ENCODE measurements at regions not wholly inside any gene's neighbourhood (a gene's known extent, or its start where the extent isn't known, plus 50 kb on each side); places are given as distances from the start of the nearest gene placed in this dataset.
"Not testable (repeated sequence)": the region's sequence is repeated elsewhere in the genome, so short reads cannot be mapped to it uniquely, and the experiment has no call there.

DNA sequence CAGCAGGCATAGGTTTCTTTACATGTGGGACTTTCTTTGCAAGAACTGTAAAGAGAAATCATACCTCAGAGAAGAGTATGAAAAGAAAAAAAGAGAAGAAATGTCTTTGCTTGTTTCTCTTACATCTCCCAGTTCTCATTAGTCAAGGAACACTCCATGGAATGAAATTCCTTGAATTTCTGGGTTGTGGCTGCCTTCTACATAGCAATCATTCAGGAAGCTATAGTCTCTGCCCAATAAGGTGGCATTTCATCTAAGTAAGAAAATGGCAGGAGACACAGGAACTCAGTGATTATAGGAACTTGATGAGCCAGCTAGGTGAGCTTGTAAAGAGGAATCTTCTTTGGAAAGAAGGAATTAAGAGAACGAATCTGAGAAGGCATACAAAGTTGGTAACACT, 197.0 kb upstream of the FKBP1C start:
- H3K36me3 ChIP-seq (ENCODE audit: insufficient read depth, low read length): no peaks in the 10 kb centered on the region
- H3K79me2 ChIP-seq (ENCODE audit: insufficient read depth, low read length): no peaks in the 10 kb centered on the region
- no peaks in the 10 kb centered on the region for H3K4me1 ChIP-seq (ENCODE audit: insufficient read depth, low read length, poor library complexity, severe bottlenecking)
- no peak overlapping the region for H2AFZ ChIP-seq (ENCODE audit: low read length)
- no peaks in the 10 kb centered on the region for H3K9me3 ChIP-seq (ENCODE audit: insufficient read depth, low read depth, low read length)
- H4K20me1 ChIP-seq (ENCODE audit: insufficient read depth, low read length, poor library complexity, severe bottlenecking): no peaks in the 10 kb centered on the region
- no peak overlapping the region for H3K4me2 ChIP-seq (ENCODE audit: low read depth, low read length, poor library complexity, severe bottlenecking)
- H3F3A ChIP-seq (ENCODE audit: low read depth): no peaks in the 10 kb centered on the region
- no peak overlapping the region for H3K9ac ChIP-seq (ENCODE audit: low read depth, low read length, poor library complexity, severe bottlenecking)
- H3K27me3 ChIP-seq (ENCODE audit: insufficient read depth, low read length, poor library complexity, severe bottlenecking): no peaks in the 10 kb centered on the region
- TF ChIP-seq EZH2phosphoT487 (IDR thresholded peaks at IDR 0.05; ENCODE audit: borderline replicate concordance): no peak
- no peak for TF ChIP-seq CTCF (conservative IDR thresholded peaks at IDR 0.05; ENCODE audit: low read length)
- H3K4me3 ChIP-seq (ENCODE audit: low read length, poor library complexity, severe bottlenecking): no peak overlapping the region
- no peaks in the 10 kb centered on the region for H3K9me2 ChIP-seq (replicated peaks; ENCODE audit: low read depth, low read length)

- no peak overlapping the region for H3K4me2 ChIP-seq (ENCODE audit: low read depth, low read length, poor library complexity, severe bottlenecking)
- no peaks in the 10 kb centered on the region for H3K9me3 ChIP-seq (ENCODE audit: insufficient read depth, low read depth, low read length)
- no peaks in the 10 kb centered on the region for H3K9me2 ChIP-seq (replicated peaks; ENCODE audit: low read depth, low read length)
- H3K27me3 ChIP-seq (ENCODE audit: insufficient read depth, low read length, poor library complexity, severe bottlenecking): no peaks in the 10 kb centered on the region
- no peaks in the 10 kb centered on the region for H3K79me2 ChIP-seq (ENCODE audit: insufficient read depth, low read length)
- no peaks in the 10 kb centered on the region for H3F3A ChIP-seq (ENCODE audit: low read depth)
- H4K20me1 ChIP-seq (ENCODE audit: insufficient read depth, low read length, poor library complexity, severe bottlenecking): no peaks in the 10 kb centered on the region
- no peaks in the 10 kb centered on the region for H3K36me3 ChIP-seq (ENCODE audit: insufficient read depth, low read length)
- no peak overlapping the region for H3K4me3 ChIP-seq (ENCODE audit: low read length, poor library complexity, severe bottlenecking)
- no peak overlapping the region for H3K9ac ChIP-seq (ENCODE audit: low read depth, low read length, poor library complexity, severe bottlenecking)
- TF ChIP-seq EZH2phosphoT487 (IDR thresholded peaks at IDR 0.05; ENCODE audit: borderline replicate concordance): no peak
- H2AFZ ChIP-seq (ENCODE audit: low read length): no peak overlapping the region
- H3K4me1 ChIP-seq (ENCODE audit: insufficient read depth, low read length, poor library complexity, severe bottlenecking): no peaks in the 10 kb centered on the region
Observed at GRCh38 chr6:63022631-63023030, 188.6 kb upstream of the FKBP1C start.

DNA sequence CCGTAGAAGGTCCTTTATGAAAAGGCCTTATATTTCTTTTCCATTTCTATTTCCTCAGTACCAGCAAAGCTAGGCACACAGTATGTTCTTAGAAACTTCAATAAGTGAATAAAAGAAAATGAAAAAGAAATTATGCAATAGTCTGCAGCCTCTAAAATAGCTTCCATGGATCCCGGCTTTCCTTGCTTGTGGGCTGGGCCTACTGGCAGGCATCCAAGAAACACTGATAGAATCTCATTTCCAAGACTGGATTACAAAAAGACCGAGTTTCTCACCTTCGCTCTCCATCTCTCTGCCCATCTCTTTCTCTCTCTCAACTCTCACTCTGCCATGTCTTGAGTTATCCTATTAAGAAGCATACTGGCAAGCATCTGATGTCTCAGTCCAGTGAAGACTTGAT, 187.5 kb upstream of the FKBP1C start:
- no peak overlapping the region for H2AFZ ChIP-seq (ENCODE audit: low read length)
- H3K4me2 ChIP-seq (ENCODE audit: low read depth, low read length, poor library complexity, severe bottlenecking): no peak overlapping the region
- H3K36me3 ChIP-seq (ENCODE audit: insufficient read depth, low read length): no peaks in the 10 kb centered on the region
- no peak overlapping the region for H3K9ac ChIP-seq (ENCODE audit: low read depth, low read length, poor library complexity, severe bottlenecking)
- H3K9me3 ChIP-seq (ENCODE audit: insufficient read depth, low read depth, low read length): no peaks in the 10 kb centered on the region
- TF ChIP-seq EZH2phosphoT487 (IDR thresholded peaks at IDR 0.05; ENCODE audit: borderline replicate concordance) (no peak), CTCF (conservative IDR thresholded peaks at IDR 0.05; ENCODE audit: low read length) (no peak)
- H3F3A ChIP-seq (ENCODE audit: low read depth): no peaks in the 10 kb centered on the region
- no peak overlapping the region for H3K4me3 ChIP-seq (ENCODE audit: low read length, poor library complexity, severe bottlenecking)
- H3K4me1 ChIP-seq (ENCODE audit: insufficient read depth, low read length, poor library complexity, severe bottlenecking): no peaks in the 10 kb centered on the region
- H3K27me3 ChIP-seq (ENCODE audit: insufficient read depth, low read length, poor library complexity, severe bottlenecking): no peaks in the 10 kb centered on the region
- no peaks in the 10 kb centered on the region for H3K9me2 ChIP-seq (replicated peaks; ENCODE audit: low read depth, low read length)
- H4K20me1 ChIP-seq (ENCODE audit: insufficient read depth, low read length, poor library complexity, severe bottlenecking): no peaks in the 10 kb centered on the region
- no peaks in the 10 kb centered on the region for H3K79me2 ChIP-seq (ENCODE audit: insufficient read depth, low read length)

DNA sequence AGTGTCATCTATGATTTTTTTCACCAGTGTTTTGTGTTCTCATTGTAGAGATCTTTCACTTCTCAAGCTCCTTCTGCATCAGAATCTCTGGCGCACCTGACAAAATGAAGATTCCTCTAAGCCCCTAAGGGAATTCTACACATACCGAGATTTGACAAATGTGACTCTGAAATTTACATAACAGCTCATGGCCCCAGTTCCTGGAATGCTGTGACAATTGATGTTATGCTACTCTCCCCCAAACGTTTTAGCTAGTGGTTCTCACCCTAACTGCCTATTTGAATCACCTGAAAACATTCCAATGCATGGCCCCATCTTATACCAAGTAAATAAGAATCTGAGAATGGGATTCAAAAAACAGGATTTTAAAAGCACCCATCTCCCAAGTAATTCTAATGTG, 162.1 kb upstream of the FKBP1C start:
- H3K9me2 ChIP-seq (replicated peaks; ENCODE audit: low read depth, low read length): no peaks in the 10 kb centered on the region
- H3K9ac ChIP-seq (ENCODE audit: low read depth, low read length, poor library complexity, severe bottlenecking): no peak overlapping the region
- no peaks in the 10 kb centered on the region for H3K4me1 ChIP-seq (ENCODE audit: insufficient read depth, low read length, poor library complexity, severe bottlenecking)
- TF ChIP-seq EZH2phosphoT487 (IDR thresholded peaks at IDR 0.05; ENCODE audit: borderline replicate concordance) (no peak), CTCF (conservative IDR thresholded peaks at IDR 0.05; ENCODE audit: low read length) (no peak)
- H3K27me3 ChIP-seq (ENCODE audit: insufficient read depth, low read length, poor library complexity, severe bottlenecking): no peaks in the 10 kb centered on the region
- no peaks in the 10 kb centered on the region for H3F3A ChIP-seq (ENCODE audit: low read depth)
- no peaks in the 10 kb centered on the region; the same call in 1 of the 2 replicates for H3K9me3 ChIP-seq (ENCODE audit: insufficient read depth, low read depth, low read length)
- H3K4me2 ChIP-seq (ENCODE audit: low read depth, low read length, poor library complexity, severe bottlenecking): no peak overlapping the region
- no peak overlapping the region for H3K4me3 ChIP-seq (ENCODE audit: low read length, poor library complexity, severe bottlenecking)
- H3K36me3 ChIP-seq (ENCODE audit: insufficient read depth, low read length): no peaks in the 10 kb centered on the region
- no peaks in the 10 kb centered on the region for H4K20me1 ChIP-seq (ENCODE audit: insufficient read depth, low read length, poor library complexity, severe bottlenecking)
- H2AFZ ChIP-seq (ENCODE audit: low read length): no peak overlapping the region
- H3K79me2 ChIP-seq (ENCODE audit: insufficient read depth, low read length): no peaks in the 10 kb centered on the region

DNA sequence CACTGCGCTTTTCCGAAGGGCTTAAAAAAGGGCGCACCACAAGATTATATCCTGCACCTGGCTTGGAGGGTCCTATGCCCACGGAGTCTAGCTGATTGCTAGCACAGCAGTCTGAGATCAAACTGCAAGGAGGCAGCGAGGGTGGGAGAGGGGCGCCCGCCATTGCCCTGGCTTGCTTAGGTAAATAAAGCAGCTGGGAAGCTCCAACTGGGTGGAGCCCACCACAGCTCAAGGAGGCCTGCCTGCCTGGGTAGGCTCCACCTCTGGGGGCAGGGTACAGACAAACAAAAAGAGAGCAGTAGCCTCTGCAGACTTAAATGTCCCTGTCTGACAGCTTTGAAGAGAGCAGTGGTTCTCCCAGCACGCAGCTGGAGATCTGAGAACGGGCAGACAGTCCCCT, 158.1 kb upstream of the FKBP1C start:
- not testable (repeated sequence) for H3K9me2 ChIP-seq (replicated peaks; ENCODE audit: low read depth, low read length); H3K9me3 ChIP-seq (ENCODE audit: insufficient read depth, low read depth, low read length)

More for the DNA sequence above, 158.1 kb upstream of the FKBP1C start:
- H3K79me2 ChIP-seq (ENCODE audit: insufficient read depth, low read length); H3K4me1 ChIP-seq (ENCODE audit: insufficient read depth, low read length, poor library complexity, severe bottlenecking); H3K9ac ChIP-seq (ENCODE audit: low read depth, low read length, poor library complexity, severe bottlenecking); H3K4me2 ChIP-seq (ENCODE audit: low read depth, low read length, poor library complexity, severe bottlenecking); H3K4me3 ChIP-seq (ENCODE audit: low read length, poor library complexity, severe bottlenecking); H4K20me1 ChIP-seq (ENCODE audit: insufficient read depth, low read length, poor library complexity, severe bottlenecking); H3F3A ChIP-seq (ENCODE audit: low read depth); H3K27me3 ChIP-seq (ENCODE audit: insufficient read depth, low read length, poor library complexity, severe bottlenecking); H2AFZ ChIP-seq (ENCODE audit: low read length); H3K36me3 ChIP-seq (ENCODE audit: insufficient read depth, low read length): not testable (repeated sequence)
